ENCODE measurements at regions not wholly inside any gene's neighbourhood (a gene's known extent, or its start where the extent isn't known, plus 50 kb on each side); places are given as distances from the start of the nearest gene placed in this dataset.

GRCh38 chr14:87149583-87150354 is 843.2 kb downstream of the GALC start:
- no peak overlapping the region for H3K4me3 ChIP-seq
- H3K36me3 ChIP-seq, result no peaks in the 10 kb centered on the region
- H3K4me1 ChIP-seq, result no peaks in the 10 kb centered on the region
- TF ChIP-seq, protein P1, sequence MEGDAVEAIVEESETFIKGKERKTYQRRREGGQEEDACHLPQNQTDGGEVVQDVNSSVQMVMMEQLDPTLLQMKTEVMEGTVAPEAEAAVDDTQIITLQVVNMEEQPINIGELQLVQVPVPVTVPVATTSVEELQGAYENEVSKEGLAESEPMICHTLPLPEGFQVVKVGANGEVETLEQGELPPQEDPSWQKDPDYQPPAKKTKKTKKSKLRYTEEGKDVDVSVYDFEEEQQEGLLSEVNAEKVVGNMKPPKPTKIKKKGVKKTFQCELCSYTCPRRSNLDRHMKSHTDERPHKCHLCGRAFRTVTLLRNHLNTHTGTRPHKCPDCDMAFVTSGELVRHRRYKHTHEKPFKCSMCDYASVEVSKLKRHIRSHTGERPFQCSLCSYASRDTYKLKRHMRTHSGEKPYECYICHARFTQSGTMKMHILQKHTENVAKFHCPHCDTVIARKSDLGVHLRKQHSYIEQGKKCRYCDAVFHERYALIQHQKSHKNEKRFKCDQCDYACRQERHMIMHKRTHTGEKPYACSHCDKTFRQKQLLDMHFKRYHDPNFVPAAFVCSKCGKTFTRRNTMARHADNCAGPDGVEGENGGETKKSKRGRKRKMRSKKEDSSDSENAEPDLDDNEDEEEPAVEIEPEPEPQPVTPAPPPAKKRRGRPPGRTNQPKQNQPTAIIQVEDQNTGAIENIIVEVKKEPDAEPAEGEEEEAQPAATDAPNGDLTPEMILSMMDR (IDR thresholded peaks at IDR 0.05), result no peak
- no peaks in the 10 kb centered on the region for H3K9me3 ChIP-seq
- no peak overlapping the region for H3K27ac ChIP-seq
- no peaks in the 10 kb centered on the region for H3K27me3 ChIP-seq
- no peak for DNase-seq
- intact Hi-C loops (cut with DNase I; ENCODE audit: low total_unique reads), result no loop called here

DNA sequence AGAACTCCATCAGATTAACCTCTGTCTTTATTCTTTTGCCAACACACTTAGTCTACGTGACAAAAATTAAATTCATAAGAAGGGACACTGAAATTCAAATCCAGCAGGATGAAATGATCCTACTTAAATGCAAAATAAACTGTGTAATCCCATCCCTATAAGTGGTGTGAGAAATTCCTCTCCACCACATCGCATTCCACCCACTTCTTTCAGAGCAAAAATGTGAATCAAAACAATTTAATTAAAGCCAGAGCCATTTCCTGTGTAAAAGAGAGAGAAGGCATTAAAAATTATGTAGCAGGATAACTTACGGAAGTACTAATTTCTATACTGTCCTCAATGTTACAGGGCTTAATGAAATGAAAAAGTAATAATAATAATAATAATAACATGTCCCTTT is 844.3 kb downstream of the GALC start:
- no peaks in the 10 kb centered on the region for H3K9me3 ChIP-seq
- intact Hi-C loops (cut with DNase I; ENCODE audit: low total_unique reads), result no loop called here
- DNase-seq, result no peak
- TF ChIP-seq, protein P1 (IDR thresholded peaks at IDR 0.05), result no peak
- H3K36me3 ChIP-seq, result no peaks in the 10 kb centered on the region
- no peaks in the 10 kb centered on the region for H3K27me3 ChIP-seq
- H3K27ac ChIP-seq, result no peak overlapping the region
- H3K4me1 ChIP-seq, result no peaks in the 10 kb centered on the region
- H3K4me3 ChIP-seq, result no peak overlapping the region

DNA sequence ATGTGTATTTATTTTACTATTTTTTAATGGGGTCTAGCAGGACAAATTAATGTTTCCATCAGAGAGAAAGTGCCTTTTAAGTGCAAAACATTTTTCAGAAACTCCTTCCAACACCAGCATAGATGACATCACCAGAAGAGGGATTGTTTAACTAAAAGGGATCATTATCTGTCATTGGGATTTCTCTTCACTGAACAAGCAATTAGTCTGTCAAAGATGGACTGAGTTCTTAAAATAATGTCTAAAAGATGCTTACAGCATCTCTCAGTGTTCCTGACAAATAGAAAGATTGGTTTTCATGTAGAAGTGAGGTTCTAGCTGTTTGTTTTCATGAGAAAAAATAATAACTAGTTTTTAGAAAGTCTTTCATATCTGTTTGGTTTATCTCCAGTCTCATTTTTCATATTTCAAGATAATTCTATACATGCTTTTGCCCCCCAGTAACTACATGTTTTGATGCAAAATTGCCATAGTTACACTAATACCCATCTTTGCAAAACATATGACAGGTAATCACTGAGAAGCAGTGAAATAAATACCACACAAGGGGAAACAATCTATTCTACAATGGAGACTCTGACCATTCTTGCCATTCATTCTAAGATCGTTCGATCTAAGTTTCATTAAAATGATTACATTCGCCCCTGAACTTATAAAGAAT is 850.3 kb downstream of the GALC start:
- no peaks in the 10 kb centered on the region for H3K27me3 ChIP-seq
- DNase-seq, result no peak
- no peaks in the 10 kb centered on the region for H3K4me1 ChIP-seq
- H3K27ac ChIP-seq, result no peak overlapping the region
- TF ChIP-seq, protein P1 (IDR thresholded peaks at IDR 0.05), result no peak
- intact Hi-C loops (cut with DNase I; ENCODE audit: low total_unique reads), result no loop called here
- H3K4me3 ChIP-seq, result no peak overlapping the region
- H3K9me3 ChIP-seq, result no peaks in the 10 kb centered on the region
- H3K36me3 ChIP-seq, result no peaks in the 10 kb centered on the region

- no peaks in the 10 kb centered on the region for H3K9me3 ChIP-seq
- intact Hi-C loops (cut with DNase I; ENCODE audit: low total_unique reads), result no loop called here
- H3K27me3 ChIP-seq, result no peaks in the 10 kb centered on the region
- no peaks in the 10 kb centered on the region for H3K36me3 ChIP-seq
- H3K27ac ChIP-seq, result no peak overlapping the region
- no peak overlapping the region for H3K4me3 ChIP-seq
- TF ChIP-seq, protein P1 (IDR thresholded peaks at IDR 0.05), result no peak
- no peaks in the 10 kb centered on the region for H3K4me1 ChIP-seq
- DNase-seq, result no peak
Observed at GRCh38 chr14:87141801-87142200, 851.2 kb downstream of the GALC start.

- DNase-seq, result no peak
- TF ChIP-seq, protein P1 (IDR thresholded peaks at IDR 0.05), result no peak
- no peak overlapping the region for H3K27ac ChIP-seq
Observed at GRCh38 chr14:87139299-87139698, 853.7 kb downstream of the GALC start.

More at GRCh38 chr14:87139299-87139698, 853.7 kb downstream of the GALC start:
- Histone ChIP-seq H3K27me3 (no peaks in the 10 kb centered on the region), H3K4me1 (no peaks in the 10 kb centered on the region), H3K36me3 (no peaks in the 10 kb centered on the region), H3K4me3 (no peak overlapping the region), H3K9me3 (no peaks in the 10 kb centered on the region)
- intact Hi-C loops (cut with DNase I; ENCODE audit: low total_unique reads), result no loop called here
